ENCODE measurements at regions not wholly inside any gene's neighbourhood (a gene's known extent, or its start where the extent isn't known, plus 50 kb on each side); places are given as distances from the start of the nearest gene placed in this dataset.

DNA sequence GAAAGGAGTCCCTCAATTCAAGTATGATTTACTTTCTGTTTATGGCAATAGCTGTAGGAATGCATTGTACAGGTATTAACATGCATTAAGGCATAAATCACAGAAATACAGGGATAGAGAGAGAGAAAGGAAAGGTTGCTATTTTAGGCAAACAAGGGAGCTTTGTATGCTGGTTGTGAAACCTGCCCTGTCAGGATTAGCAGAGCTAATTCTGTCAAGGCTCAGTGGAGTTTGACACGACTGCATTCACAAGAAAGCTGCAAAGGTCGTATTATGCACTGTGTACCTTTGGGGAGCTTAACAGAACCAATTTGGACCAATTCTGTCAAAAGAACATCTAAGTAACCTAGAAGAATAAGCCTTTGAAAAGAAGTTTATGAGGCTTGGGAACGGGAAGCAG lies 239.3 kb downstream of the GRIA2 start:
- no peak for DNase-seq

DNA sequence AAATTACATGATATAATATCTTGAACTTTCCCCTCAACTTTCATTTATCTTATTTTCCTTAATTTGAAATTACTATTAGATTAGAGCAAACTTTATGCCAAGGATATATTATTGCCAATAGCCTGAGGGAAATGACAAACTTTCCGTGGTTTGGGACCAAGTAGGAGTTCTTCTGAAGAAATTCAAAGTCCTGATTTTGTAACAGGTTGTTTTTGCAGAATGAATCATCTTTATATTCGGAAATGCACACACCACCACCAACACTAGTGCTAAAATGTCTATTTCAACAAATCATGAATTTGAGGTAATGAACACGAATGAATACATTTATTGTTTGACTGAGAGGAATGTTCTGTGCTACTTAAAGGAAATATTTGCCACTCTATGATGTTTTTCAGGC lies 226.7 kb downstream of the GRIA2 start:
- no peak for DNase-seq

DNA sequence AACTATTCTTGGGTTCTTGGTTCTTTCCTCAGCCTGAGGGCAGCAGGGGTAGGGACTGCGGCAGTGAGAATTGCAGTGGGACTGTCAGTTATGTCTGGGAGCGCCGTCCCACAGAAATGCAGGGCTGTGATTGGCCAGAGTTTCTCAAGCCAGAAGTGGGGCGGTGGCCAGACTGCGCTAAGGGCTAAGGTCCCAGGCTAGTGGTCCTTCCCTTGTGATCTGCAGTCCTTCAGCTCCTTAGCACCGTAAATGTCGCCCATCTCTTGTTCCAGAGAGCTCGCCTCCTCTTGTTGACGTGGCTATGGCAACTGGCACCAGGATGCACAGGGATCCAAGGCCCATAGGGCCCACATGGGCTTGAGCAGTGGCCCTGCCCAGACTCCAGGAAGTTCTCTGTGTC lies 223.5 kb downstream of the GRIA2 start:
- DNase-seq, result no peak

DNA sequence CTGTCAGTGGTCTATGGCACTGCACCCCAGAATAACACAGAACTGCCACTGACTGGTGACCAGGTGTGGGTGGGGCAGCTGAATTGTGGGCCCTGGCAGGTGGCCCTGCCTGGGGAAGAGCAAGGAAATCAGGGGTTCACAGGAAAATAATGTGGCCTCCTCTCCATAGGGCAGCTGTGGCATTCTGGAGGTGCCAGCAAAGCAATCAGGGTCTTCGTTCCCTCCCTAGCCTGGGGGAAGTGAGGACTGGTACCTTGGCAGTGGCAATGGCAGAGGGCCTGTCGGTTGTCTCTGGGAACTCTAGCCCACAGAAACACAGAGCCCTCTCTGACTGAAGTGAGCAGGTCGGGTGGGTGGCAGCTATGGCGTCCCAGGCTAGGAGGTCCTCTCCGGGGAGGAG lies 223.0 kb downstream of the GRIA2 start:
- DNase-seq, result no peak

DNA sequence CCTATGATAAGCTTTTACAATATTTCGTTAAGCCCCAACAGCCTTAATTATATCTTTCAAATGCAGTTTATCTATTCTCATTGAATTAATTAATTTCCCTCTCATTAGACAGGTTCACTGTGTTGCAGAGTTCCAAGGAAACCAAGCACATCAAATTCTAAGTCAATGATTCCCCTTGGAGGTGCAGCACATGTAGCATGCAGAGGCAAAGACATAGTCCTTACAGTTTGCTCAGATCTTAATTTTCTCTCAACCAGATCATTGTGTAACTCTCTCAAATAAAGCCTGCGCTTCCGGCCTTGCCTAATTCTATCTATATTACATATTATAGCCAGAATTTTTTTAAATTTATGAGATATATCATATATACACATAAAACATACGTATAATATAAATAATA lies 205.4 kb downstream of the GRIA2 start:
- DNase-seq, result no peak

DNA sequence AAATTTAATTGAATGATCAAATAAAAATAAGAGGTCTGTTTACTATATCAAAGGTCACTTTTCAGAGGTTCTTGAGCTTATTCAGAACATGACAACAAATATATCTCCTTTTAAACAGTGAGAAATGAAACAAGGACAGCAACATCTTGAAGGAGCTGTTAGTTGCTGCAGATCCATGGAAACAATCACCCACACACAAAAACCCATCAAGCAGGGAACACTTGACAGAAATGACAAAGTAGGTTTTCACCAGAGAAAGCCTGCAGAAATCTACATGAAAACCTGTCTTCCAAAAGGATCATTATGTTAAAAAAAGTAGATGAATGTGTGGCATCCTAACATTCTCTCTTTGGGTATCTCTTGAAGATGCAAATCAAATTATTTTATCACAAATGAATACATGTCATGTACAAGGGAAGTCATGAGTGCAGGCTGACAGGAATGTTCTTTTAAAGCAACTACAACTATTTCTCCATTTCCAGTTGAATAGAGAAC lies 203.0 kb downstream of the GRIA2 start:
- DNase-seq, result no peak

DNA sequence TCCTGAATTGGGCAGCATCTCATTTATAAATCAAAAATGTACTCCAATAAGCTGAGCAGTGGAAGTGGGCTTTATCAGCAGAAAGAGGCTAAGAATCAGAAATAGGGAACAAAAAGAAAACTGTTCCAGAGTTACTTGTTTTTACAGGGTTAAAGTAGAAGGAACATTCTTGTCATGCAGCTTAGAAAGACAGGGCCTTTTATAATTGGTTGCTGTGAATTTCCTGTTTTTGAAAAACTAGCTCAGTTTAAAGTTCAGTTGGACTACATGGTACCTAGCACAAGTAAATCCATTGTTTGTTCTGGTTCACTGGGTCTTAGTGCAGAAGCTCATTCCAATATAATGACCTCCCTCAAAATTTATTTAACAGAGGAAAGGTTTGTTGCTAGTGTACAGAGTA lies 200.8 kb downstream of the GRIA2 start:
- DNase-seq, result no peak

Measured in suppressor macrophage treated with lipopolysaccharide for 4 hours (primary cell).